Stimulated activated CD8-positive, alpha-beta memory T cell treated with anti-CD3 and anti-CD28 coated beads, Interleukin-15, amount 100 ng/mL, for 1 hour (primary cell): ENCODE measurements at regions not wholly inside any gene's neighbourhood (a gene's known extent, or its start where the extent isn't known, plus 50 kb on each side); places are given as distances from the start of the nearest gene placed in this dataset.

Source experiments
- DNase-seq: peaks from one replicate; pipeline ENCODE4 v3.0.0-alpha.2; 2020; ENCODE audit warnings: low read depth

DNA sequence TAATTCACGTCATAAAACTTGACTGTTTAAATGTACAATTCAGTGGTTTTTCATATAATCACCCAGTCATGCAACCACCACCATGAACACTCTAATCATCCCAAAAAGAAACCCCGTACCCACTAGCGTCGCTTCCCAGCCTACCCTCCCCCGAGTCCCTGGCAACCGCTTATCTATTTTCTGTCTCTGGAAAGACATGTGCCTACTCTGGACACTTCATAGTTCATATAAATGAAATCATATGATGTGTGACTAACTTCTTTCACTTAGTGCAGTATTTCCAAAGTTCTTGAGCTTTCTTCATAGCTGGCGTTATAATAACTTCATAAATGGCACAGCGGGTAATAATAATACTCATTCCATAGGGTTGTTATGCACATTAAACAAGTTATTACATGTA lies 215.2 kb downstream of the MYLK4 start:
- no peak for DNase-seq

DNA sequence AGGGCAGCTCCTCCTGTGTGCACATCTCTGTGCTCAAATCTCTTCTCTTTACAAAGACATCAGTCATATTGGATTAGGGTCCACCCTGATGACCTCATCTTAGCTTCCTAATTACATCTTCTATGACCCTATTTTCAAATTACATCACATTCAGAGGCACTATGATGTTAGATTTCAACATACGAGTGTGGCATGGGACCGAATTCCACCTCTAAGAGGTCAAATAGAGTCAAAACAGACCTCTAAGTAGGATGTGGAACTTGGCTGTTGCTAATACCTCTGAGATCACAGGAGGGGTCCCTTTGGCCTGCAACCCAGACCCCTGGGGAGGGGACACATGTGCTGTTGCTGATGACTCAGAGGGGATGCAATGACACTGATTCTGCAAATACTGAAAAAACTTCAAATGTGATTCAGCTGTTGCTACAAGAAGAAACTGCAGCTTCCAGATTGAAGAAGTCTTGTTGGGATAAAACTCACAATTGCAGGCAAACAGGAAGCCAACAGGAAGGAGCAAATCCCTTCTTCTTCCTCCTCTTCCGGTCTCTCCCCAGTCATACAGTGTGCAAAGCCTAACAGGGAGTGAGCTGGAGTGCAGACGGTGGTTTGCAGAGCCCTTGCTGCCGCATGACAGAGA lies 216.2 kb downstream of the MYLK4 start:
- DNase-seq = no peak

DNA sequence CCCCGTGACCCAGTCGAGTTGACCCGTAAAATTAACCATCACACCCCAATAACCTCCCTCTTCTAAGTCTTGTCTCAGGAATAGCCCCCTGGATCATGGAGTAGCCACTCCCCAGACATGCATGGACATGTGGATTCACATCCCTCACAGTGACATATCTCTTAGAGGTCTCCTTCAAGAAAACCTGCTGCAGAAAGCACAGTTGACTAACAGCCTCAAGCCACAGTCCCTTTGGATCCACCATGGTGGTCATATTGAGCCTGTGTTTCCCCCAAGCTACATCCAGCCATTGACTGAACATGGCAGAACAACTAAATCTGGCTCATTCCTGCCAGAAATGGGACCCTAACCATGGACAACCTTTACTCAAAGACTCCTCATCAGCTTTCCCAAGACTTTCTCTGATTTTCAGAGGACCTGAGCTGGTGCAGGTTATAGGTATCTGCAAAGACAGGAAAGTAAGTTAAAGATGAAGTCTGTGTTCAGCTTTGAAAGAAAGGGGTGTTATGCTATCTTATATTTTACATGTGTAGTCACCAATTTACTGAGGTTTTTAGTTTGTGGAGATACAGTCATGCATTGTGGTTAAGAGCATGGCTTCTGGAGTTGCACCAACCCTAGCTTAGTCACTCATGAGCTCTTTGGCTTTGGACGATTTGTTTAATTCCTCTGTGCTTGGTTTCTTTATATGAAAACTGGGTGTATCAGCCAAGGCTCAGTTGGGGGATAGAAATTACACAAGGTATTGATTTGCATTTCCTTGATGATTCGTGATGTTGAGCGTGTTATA lies 219.1 kb downstream of the MYLK4 start:
- DNase-seq = no peak

DNA sequence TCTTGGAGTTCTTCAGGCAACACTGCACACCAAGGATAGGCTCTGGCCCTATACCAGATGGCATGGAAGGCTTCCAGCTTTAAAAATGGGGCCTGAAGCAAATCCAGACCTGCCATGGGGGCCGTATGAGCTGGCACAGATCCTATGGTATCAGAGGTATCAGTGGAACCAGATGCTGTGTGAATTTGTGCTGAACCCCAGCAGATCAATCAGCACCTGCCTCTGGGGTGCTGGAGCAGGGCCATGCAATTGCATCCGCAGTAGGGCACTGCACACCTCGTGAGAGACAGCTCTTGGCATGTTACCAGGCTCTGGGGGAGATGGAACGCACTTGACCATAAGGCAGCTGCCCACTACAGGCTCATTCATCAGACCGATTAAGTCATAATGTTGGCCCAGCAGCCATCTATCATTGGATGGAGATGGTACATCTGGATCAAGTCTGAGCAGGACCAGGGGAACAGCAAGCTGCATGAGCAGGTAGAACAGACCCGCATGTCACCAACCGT lies 221.5 kb downstream of the MYLK4 start:
- DNase-seq = no peak

DNA sequence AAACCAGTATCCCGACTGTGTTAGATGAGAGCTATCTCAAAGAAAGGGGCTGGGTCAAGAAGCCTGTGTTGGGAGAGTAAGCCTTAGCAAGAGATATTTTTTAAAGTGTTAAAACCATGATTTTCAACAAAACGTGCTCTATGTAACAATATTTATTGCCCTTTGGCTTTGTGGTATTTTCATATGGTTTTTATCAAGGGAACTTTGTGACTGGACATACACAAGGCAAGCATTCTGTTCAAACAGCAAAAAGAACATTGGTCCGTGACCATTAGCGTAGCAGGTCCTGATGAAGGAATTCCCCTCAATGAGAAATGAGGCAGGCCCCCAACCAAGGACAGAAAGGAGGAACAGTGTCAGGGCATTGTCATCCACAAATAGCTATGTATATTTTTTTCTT lies 222.6 kb downstream of the MYLK4 start:
- DNase-seq = no peak

DNA sequence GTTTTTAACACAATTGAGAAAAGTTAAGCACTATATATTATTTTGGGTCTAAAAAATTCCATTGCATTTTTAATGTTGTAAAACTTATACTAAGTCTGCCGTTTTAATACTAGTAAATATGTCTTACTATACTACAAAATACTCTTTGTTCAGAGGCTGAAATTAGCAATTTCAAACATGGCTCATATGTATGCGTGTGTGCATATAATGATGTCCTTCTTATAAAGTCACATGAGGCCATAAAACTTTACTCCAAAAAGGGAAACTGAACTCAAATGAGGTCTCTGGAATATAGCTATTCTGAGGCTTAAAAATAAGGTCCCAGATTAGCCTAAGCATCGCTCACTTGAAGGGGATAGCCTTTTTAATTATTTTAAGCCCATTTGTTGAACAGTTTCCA lies 224.0 kb downstream of the MYLK4 start:
- DNase-seq = no peak

DNA sequence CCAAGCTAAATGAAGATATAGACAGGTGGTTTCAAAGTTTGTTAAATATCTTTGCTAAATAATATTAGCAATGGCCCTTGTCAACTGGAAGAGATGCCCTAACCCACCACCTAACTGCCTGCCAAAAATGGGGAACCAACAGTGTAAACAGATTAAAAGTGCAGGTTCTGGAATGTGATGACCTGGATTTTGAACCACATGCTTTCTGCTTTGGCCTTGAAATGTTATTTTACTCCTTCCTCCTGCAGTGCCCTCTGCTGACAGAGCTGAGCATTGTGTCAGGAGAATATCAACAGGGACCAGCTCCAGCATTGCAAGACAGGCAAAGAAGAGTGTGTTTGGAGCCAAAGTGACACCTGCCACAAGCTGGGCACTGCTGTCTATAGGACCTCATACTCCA lies 226.6 kb downstream of the MYLK4 start:
- DNase-seq = no peak

DNA sequence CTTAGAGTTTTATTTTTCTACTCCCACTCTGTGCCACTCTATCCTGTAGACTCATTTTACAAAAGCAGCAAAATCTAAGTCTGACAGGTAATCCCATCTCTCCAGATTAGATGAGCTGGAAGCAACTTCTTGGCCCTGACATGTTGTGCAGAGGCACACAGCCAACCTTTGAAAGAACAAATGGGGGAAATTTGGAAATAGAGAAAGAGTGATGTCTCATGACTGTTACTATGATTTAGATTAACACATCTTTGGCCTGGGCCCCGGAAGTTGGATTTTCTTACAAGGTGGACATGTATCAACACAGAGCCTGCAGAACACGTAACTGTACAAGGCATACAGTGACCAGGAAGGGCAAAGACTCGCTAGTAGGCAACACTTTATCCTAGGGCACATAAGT lies 227.7 kb downstream of the MYLK4 start:
- no peak for DNase-seq

DNA sequence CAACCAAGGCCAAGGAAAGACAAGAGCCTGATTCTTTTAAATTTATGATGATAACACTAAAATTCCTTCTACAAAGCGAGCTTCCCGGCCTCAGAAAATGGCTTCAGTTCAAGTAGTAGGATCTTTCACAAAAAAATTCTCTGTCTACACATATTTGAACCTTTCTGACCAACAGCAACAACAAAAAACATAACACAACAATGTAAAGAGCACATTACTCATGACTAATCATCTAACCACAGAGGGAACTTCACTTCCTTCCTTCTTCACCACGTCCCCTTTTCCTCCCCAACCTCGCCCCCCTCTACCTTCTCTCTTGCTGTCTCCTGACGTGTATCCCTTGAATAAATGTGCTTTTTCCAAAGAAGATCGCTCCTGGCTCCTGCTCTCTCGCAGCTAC lies 228.2 kb downstream of the MYLK4 start:
- no peak for DNase-seq

DNA sequence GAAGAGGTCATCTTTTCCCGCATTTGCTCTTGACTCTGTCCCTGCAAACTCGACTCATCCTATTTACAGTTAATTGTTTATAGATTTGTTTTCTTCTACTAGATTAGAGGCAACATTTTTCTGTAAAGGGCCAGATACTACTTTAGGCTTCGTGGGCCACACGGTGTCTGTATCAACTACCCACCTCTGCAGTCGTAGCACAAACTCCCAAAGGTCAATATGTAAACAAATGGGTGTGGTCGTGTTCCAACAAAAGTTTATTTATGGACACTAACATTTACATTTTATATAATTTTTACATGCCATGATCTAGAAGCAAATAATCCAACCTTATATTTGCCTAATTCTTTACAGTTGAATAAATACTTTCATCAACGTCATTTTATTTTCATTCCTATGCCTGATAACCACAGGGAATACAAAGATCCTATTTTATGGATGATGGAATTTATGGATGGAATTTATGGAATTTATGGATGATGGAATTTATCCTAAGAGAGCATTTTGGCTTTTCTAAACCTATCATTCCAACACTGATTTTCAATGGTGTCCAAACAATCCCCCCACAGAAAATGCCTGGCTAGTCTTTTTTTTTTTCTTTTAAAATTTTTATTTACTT lies 232.8 kb downstream of the MYLK4 start:
- DNase-seq = no peak

DNA sequence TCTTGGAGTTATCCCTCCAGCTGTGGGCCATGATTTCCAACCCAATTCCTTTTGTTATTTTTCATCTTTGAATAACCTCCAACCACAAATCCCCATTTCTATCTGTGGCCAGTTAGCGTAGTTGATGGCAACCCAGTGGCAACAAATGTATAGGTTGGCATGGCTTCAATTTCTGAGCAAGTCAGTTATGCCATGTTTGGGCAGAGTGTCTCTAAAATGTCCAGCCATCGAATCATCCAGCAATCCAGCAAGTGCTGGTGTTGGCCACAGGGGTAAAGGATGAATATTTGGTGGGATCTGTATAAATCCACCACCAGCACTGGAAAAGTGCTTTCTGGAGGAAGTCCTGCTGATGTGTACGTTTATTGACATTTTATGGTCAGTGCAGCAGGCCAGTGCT lies 233.3 kb downstream of the MYLK4 start:
- no peak for DNase-seq

DNA sequence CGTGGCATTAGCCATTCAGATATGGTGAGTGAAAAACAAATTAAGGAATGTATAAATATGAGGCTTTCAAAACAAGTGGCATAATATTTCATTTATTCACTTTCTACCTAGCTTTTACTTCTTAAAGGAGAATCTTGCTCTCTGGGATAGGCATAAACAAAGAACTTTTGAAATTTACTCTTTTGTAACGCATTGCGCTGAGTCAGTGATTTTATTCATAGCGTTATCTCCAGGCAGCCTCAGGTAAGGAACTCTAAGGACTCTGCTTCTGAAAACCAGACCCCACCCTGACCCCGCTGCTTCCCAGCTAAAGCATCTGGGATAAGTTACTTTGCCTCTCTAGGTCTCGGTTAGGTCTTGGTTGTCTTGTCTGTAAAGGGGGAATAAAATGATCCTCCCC lies 234.7 kb downstream of the MYLK4 start:
- DNase-seq = no peak

DNA sequence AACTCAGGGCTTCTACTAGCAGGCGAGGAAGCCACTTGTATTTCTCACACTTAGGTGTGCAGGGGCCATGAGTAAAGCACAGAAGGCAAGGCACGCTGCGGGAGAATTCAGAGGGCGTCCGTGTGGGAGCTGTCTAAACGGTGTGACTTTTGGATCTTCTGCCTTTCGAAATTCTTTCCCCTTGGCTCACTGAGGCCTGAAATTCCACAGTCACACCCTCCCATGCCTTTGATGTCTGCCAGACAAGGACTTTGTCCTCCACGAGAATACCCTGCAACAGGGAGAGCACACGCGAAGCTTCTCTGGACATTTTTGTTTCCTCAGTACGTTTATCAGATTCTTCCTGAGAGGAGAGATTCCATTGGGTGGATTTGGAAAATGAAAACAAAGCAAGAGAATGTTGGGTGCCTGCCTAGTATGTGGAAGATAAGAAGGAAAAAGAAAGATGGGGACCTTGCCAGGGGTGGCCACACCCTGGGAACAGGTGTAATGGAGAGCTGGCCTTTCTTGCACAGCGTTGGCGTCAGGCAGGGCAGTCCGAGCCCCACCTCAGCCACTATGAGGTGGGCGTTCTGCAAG lies 235.7 kb downstream of the MYLK4 start:
- DNase-seq = no peak

DNA sequence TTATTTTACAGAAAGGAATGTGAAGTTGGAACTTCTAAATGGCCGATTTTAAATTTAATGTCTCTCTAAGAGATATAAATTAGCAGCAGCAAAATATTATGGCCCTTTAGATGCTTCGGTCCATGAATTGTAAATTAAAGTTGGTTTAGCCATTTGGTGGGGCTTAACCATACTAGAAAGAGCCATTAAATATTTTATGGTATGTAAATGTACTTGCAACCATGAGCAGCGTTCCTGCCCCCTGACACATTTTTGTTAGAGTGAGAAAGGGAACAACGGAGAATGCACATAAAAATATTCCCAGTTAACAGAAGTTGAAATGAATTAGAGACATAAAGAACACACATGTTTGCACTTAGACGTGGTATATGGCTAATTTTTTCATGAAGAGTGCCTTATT lies 237.9 kb downstream of the MYLK4 start:
- no peak for DNase-seq

DNA sequence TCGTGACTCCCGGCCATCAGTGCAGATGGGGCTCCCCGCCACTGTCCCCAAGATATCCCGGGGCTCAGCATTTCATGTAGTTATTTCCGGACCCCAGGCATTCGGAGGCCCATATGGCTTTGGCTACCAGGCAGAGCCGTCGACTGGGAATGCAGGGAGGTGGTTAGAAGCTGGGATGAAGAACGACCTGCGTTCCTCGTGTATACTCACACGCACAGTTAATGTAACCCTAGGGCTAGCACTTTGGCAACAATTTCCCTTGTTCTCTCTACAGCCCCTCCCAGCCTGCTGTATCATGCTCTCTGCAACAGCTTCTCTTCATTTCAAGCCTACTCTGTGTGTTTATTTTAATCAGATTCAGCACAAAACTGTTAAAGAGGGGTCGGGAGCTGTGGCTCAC lies 240.4 kb downstream of the MYLK4 start:
- DNase-seq = no peak

DNA sequence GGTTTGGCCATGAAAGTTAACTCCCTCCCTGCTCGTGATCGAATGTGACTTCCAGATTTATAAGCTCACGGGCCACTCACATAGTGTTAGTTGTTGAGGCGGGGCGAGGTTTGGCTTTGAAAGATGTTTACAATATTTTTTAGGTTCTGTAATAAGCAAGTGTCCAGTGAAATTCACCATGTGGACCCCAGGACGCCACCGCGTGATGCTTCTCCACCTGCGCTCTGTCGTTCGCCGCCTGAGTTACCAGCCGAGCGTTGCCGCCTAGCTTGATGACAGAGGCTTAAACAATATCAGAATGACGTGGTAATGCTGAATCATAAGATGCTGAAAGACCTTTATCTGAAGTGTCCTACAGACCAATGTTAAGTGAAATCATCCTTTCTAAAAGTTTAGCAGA lies 241.0 kb downstream of the MYLK4 start:
- DNase-seq = no peak

DNA sequence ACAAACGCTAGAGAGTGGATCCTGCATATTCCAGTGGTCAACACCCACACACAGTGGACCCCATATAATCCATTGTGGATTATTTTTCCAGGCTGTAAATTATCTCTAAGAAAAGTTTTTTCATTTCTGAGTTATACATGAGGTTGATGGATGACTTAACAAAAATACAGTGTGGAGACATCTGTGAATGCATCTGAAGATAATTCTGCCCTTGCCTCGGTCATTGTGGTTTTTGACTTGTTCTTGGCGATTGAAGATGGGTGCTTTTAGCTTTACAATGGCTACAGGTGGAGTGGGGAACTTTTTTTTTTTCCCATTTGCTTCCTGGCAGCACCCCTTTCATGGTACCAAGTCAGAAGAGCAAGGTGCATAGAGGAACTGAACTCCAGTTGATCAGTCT lies 242.7 kb downstream of the MYLK4 start:
- DNase-seq = no peak

DNA sequence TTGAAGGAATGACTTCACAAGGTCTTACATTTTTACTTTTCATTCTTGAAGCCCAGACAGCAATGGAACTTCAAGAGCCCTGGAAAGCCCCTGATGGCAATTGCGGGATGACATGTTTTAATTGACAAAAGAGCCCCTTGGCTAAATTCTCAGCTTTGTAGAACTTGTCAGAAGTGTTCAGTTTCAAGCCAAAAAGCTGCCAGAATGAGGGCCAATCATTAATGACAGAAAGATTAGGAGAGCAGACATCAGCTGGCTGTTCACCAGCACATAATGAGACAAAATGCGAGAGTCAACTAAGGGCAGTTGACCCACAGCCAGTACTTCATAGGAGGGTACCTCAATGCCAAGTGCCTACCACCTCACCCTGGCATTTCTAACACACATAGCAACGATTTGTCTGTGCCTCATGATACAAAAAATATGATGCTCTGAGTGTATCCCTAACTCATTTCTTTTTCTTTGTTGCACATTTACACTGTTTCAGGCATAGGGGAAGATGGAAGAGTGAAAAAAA lies 243.1 kb downstream of the MYLK4 start:
- no peak for DNase-seq

DNA sequence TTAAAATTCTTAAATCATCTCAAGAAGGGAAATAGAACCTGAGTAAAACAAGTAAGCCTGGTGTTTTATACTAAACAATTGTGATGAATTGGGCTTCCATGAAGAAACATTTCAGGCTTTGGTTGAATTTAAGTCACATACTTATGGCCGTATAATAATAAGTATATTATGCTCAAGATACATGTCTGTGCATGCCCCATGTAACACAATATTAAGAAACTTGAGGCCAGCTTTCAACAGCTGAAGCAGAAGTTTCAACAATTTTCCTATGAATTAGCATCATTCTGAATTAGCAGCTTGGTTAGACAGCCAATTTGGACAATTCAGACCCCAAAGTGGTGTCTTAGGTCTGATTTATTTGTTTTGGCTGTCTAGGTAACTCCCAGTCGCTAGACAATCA lies 243.7 kb downstream of the MYLK4 start:
- DNase-seq = no peak

DNA sequence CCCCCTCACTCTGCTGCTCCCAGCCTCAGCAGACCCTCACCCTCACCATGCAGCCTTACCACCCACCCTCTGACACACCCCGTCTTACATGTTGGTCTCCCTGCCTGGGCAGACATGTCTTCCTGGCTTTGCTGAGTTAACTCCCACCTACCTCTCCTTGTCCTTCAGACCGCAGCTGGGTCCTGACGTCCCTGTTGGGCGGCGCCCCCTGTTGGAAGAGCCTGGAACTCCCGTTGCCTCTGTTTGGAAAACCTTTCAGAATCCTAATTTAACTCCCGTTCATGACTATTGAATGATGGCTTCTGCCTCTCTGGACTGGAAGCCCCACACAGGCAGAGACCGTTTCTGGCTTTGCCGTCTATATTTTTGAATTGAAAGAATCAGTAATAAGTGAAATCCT lies 245.1 kb downstream of the MYLK4 start:
- DNase-seq = no peak

DNA sequence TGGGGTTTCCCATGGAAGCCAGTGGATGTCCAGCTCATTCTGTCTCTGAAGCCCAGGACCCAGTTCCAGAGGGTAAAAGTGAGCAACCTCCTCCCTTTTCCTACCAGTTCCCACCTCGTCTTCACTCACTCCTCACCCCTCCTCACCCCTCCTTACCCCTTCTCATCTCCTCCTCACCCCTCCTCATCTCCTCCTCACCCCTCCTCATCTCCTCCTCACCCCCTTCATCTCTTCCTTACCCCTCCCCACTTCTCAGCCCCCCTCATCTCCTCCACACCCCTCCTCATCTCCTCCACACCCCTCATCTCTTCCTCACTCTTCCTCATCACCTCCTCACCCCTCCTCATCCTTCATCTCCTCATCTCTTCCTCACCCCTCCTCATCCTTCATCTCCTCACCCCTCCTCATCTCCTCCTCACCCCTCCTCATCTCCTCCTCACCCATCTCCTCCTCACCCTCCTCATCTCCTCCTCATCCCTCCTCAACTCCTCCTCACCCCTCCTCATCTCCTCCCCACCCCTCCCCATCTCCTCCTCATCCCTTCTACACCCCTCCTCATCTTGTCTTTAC lies 246.1 kb downstream of the MYLK4 start:
- no peak for DNase-seq

DNA sequence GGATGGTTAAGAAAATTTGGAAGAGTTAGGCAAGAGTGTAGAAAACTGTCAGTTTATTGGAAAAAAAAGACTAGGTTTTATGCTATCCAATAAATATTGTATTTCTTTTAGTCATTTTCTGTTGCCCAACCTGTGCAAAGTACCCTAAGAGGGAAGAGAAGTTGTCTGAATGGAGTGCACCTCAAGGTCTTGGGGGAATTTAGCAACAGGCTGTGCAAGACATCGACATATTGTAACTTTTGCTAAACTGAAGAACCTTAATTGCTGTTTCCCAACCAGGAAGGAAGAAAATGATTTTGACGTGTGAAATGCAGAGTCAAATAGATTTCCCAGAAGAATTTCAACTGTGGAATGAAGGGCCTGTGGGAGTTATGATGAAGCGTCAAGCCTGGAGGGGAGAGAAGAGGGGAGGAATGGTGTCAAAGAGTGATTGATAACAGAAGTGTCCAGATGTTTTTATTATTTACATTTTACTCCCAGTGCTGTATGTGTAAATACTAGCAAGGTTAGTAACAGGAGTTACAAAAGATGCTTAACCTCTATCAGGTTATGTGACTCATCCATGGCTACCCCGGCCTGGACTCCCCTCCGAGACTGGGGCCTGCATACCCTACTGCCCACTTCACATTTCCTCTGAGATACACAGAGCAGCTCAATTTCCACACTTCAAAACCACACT lies 246.8 kb downstream of the MYLK4 start:
- no peak for DNase-seq
